GM12873 (cell line): ENCODE measurements at regions not wholly inside any gene's neighbourhood (a gene's known extent, or its start where the extent isn't known, plus 50 kb on each side); places are given as distances from the start of the nearest gene placed in this dataset.

Experiments
- TF ChIP-seq, protein P1 (sequence below): IDR thresholded peaks from 2 replicates; pipeline ENCODE4 v1.5.1; 2012; ENCODE audit warnings: low read depth, mild to moderate bottlenecking, moderate library complexity, low read length, control low read depth; ENCODE audit not compliant: insufficient read depth; ENCODE audit errors: missing control alignments

DNA sequence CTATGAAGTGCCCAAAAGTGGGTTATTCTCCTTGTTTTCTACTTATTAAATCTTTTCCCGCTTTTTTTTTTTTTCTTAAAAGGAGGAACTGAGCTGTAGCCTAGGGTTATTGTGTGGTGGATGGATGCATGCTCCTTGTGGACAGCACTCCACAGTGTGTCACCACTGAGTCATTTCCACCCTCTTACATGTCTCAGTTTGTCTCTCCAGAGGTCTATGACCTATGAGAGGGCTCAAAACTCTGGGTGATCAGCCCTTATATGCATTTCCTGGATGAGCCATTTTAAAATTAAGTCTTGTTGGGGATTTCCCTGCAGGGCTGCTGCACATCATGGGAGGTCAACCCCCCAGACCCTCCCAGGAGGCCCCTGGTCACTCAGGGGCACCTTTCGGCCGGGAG, 102.2 kb upstream of the MOCS2 start:
- TF ChIP-seq, protein P1, sequence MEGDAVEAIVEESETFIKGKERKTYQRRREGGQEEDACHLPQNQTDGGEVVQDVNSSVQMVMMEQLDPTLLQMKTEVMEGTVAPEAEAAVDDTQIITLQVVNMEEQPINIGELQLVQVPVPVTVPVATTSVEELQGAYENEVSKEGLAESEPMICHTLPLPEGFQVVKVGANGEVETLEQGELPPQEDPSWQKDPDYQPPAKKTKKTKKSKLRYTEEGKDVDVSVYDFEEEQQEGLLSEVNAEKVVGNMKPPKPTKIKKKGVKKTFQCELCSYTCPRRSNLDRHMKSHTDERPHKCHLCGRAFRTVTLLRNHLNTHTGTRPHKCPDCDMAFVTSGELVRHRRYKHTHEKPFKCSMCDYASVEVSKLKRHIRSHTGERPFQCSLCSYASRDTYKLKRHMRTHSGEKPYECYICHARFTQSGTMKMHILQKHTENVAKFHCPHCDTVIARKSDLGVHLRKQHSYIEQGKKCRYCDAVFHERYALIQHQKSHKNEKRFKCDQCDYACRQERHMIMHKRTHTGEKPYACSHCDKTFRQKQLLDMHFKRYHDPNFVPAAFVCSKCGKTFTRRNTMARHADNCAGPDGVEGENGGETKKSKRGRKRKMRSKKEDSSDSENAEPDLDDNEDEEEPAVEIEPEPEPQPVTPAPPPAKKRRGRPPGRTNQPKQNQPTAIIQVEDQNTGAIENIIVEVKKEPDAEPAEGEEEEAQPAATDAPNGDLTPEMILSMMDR = no peak

DNA sequence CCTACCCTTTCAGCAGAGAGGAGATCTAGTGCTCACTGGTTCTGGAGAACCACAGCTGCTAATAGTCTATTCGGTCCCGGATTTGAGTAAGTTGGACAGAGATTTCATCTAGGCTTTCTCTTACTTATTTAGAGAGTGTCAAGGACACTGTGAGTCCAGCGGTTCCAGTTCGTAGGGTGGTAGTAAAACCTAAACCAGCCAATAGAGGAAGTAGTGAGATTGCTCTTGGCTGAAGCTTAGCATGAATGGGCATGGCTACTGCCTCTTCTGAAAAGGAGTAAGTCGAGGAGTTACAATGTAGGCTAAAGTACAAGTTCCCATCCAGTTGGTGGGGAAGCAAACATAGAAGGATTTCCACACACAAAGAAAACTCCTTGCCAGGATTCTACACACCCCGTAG, 109.6 kb upstream of the MOCS2 start:
- TF ChIP-seq, protein P1 = no peak

GRCh38 chr5:53219610-53220009, 110.1 kb upstream of the MOCS2 start:
- TF ChIP-seq, protein P1 = no peak

DNA sequence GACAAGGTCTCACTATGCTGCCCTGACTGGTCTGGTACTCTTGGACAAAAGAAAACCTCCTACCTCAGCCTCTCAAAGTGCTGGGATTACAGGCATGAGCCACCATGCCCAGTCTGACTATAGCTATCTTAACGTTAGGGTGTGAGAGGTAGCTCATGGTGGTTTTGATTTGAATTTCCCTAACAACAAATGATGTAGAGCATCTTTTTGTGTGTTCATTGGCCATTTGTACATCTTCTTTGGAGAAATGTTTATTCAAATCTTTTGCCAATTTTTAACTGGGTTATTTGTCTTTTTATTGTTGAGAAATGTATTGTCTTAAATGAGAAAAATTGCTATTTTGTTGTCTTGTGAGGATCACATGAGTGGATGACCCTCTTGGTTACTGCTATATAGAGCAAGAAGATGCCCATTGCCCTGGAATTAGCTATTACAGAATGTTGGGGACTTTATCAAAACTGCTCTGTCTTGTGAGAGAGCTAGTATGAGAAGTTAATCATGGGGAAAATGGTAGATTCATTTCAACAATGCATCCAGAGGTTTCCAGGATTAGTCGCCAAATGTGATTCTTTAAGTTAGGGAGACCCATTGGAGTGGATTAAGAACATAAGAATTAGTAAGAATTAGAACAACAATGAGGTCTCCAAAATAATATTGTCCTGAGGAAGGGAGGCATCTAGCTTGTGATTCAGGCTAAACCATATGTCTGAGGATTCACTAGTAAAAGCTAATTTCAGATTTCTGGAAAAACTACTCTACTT, 124.3 kb upstream of the MOCS2 start:
- TF ChIP-seq, protein P1 = no peak

DNA sequence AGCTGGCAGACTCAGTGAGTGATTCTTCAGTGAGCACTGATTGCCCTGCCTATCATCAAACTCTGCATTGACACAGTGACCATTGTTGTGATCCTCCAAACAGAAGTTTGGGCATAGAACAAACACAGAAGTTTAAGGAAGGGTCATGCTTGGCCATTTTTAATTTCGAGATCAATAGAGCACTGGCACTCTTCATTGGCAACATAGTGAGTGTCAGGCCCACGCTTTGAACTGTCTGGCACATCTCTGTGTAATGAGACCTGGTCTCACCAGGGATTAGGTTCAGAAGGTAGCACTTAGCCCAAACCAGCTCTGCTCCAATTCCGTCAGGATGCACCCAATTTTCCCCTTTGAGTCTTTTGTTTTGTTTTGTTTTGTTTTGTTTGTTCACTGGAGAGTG, 127.1 kb upstream of the MOCS2 start:
- TF ChIP-seq, protein P1 = no peak

DNA sequence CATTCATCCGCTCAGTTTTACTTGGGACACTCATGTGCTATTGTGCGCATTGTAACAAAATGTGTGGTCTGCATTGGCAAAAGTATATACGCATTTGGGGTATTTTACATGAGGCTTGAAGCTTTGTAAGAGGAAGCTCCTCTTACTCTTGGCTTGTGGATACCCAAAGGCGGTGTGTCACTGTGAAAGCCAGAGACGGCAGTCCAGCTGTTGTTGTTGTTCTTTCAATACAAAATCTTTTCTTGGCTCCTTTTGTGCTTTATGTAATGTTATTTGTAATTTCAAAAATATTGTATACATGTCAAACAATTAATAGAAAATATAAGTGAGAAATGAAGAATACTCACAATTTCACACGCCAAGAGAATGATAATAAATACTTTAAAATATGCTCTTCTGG, 128.3 kb upstream of the MOCS2 start:
- TF ChIP-seq, protein P1 = no peak

DNA sequence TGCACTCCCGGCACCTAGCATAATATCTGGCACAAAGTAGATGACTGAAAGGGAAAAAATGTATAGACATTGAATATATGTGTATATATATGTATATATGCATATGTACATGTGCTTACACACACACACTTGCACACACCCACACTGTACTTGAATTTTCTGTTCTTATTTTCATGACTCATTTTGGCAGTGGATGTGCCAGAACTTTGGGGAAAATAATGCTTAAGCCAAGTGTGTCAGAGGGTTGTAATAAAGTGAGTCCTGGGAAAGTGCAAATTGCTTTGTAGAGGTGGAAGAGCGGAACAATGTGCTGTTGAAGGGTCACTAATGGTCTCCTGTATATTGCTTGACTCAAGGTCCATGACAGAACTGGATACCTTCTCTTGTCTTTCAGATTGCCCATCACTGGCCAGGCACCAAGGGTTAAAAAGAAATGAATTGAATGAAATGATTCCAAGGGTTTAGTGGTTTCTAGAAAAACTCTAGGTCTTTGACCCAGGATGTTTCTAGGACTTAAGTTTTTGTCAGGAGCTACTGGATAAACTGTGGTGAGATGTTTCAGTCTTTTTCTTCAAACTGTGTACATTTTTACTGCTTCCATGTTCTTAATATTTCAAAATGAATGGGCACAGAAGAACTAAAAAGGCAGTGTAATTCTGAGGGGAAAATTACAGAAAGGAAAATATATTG, 129.9 kb upstream of the MOCS2 start:
- TF ChIP-seq, protein P1 = no peak
